CD14-positive monocyte (primary cell): ENCODE measurements at regions not wholly inside any gene's neighbourhood (a gene's known extent, or its start where the extent isn't known, plus 50 kb on each side); places are given as distances from the start of the nearest gene placed in this dataset.

ENCODE experiments used
- DNase-seq, 3 donors: peaks; one replicate each; pipeline ENCODE4 v3.0.0-alpha.2; 2011 to 2022
- H2AFZ ChIP-seq: 2 replicates; pipeline ENCODE4 v1.6.0; 2012; ENCODE audit warnings: mild to moderate bottlenecking, low read depth, low read length, inconsistent platforms; ENCODE audit not compliant: insufficient read depth, poor library complexity, severe bottlenecking
- H3K27ac ChIP-seq, 2 donors: 1 replicate in 1 of 2; 2 replicates in 1 of 2; pipeline ENCODE4 v1.5.1; 2012 to 2013; ENCODE audit warnings: low read length in 2 of 2, control low read depth in 1 of 2, inconsistent platforms in 1 of 2, low read depth in 1 of 2, mild to moderate bottlenecking in 1 of 2
- H3K27me3 ChIP-seq, 2 donors: one replicate each; pipeline versions ENCODE4 v1.6.0 to v1.6.1; 2011 to 2013; ENCODE audit warnings: low read length in 2 of 2; ENCODE audit not compliant: control insufficient read depth in 2 of 2, insufficient read depth in 2 of 2
- H3K36me3 ChIP-seq, 2 donors: replicated peaks in 1 of 2; 1 replicate in 1 of 2; 2 replicates in 1 of 2; pipeline versions ENCODE4 v1.5.1 to v1.6.1; 2012 to 2013; ENCODE audit warnings: low read length in 2 of 2, control low read depth in 1 of 2, inconsistent platforms in 1 of 2, mild to moderate bottlenecking in 1 of 2; ENCODE audit not compliant: insufficient read depth in 2 of 2, control insufficient read depth in 1 of 2
- H3K4me1 ChIP-seq, 2 donors: 1 replicate in 1 of 2; 2 replicates in 1 of 2; pipeline versions ENCODE4 v1.5.1 to v1.6.1; 2012 to 2013; ENCODE audit warnings: low read length in 2 of 2, control low read depth in 1 of 2, inconsistent platforms in 1 of 2, mild to moderate bottlenecking in 1 of 2, moderate library complexity in 1 of 2; ENCODE audit not compliant: insufficient read depth in 2 of 2, control insufficient read depth in 1 of 2
- H3K4me2 ChIP-seq: replicated peaks from 2 replicates; pipeline ENCODE3; 2012; ENCODE audit warnings: low read length, moderate library complexity, mild to moderate bottlenecking; ENCODE audit not compliant: poor library complexity, severe bottlenecking; ENCODE audit errors: extremely low read depth
- H3K4me3 ChIP-seq, 3 experiments: fragments of 200-600 bp in 1 of 3; sonication (generic) in 1 of 3; replicated peaks in 1 of 3; 1 replicate in 2 of 3; 2 replicates in 1 of 3; pipeline ENCODE4 v1.5.1; 2011 to 2013; ENCODE audit warnings: low read length in 3 of 3, mild to moderate bottlenecking in 3 of 3, control low read depth in 2 of 3, low read depth in 2 of 3, inconsistent platforms in 1 of 3, moderate library complexity in 1 of 3
- H3K79me2 ChIP-seq: 2 replicates; pipeline ENCODE4 v1.6.0; 2012; ENCODE audit warnings: mild to moderate bottlenecking, control low read depth, inconsistent platforms, low read length, moderate library complexity; ENCODE audit not compliant: insufficient read depth
- H3K9ac ChIP-seq: 2 replicates; pipeline ENCODE4 v1.6.0; 2017; ENCODE audit warnings: low read length, mild to moderate bottlenecking; ENCODE audit not compliant: insufficient read depth, poor library complexity, severe bottlenecking
- H3K9me3 ChIP-seq, 2 donors: replicated peaks in 1 of 2; 1 replicate in 1 of 2; 2 replicates in 1 of 2; pipeline versions ENCODE4 v1.5.1 to v1.6.1; 2012 to 2013; ENCODE audit warnings: low read length in 2 of 2, control low read depth in 1 of 2; ENCODE audit not compliant: control insufficient read depth in 1 of 2, insufficient read depth in 1 of 2
- H4K20me1 ChIP-seq: 2 replicates; pipeline ENCODE4 v1.6.0; 2012; ENCODE audit warnings: mild to moderate bottlenecking, low read length, control low read depth, moderate library complexity; ENCODE audit not compliant: insufficient read depth
- H3K27ac Mint-ChIP-seq, 7 donors: one replicate each; pipeline ENCODE4 v1.8.0; 2020; ENCODE audit warnings: mild to moderate bottlenecking in 7 of 7, mixed read lengths in 7 of 7, moderate library complexity in 6 of 7, inconsistent platforms in 2 of 7
- H3K27me3 Mint-ChIP-seq, 3 donors: one replicate each; pipeline ENCODE4 v1.8.0; 2021 to 2022; ENCODE audit warnings: low read depth in 3 of 3, mild to moderate bottlenecking in 3 of 3, mixed read lengths in 3 of 3, moderate library complexity in 3 of 3, inconsistent platforms in 1 of 3
- H3K36me3 Mint-ChIP-seq, 2 donors: one replicate each; pipeline ENCODE4 v1.8.0; 2020; ENCODE audit warnings: mixed read lengths in 2 of 2, inconsistent platforms in 1 of 2, mild to moderate bottlenecking in 1 of 2
- H3K4me1 Mint-ChIP-seq: one replicate; pipeline ENCODE4 v1.8.0; 2020; ENCODE audit warnings: mild to moderate bottlenecking, mixed read lengths
- H3K4me3 Mint-ChIP-seq, 2 donors: one replicate each; pipeline ENCODE4 v1.8.0; 2020; ENCODE audit warnings: mild to moderate bottlenecking in 2 of 2, mixed read lengths in 2 of 2, moderate library complexity in 1 of 2
- H3K9me3 Mint-ChIP-seq, 7 donors: one replicate each; pipeline ENCODE4 v1.8.0; 2020 to 2022; ENCODE audit warnings: mixed read lengths in 7 of 7, mild to moderate bottlenecking in 6 of 7, moderate library complexity in 6 of 7, inconsistent platforms in 2 of 7
- CTCF ChIP-seq: fragments of 200-600 bp; IDR thresholded peaks from one replicate; pipeline ENCODE4 v1.8.0; 2022; ENCODE audit warnings: antibody characterized with exemption, mild to moderate bottlenecking
- WGBS: methylation state at CpG from one replicate; pipeline ENCODE4 v1.1.5; 2013; ENCODE audit warnings: missing lambda C conversion rate; ENCODE audit not compliant: insufficient coverage; 5-methylcytosine and 5-hydroxymethylcytosine counted together
- intact Hi-C, 2 donors: fragments of 100-400 bp; cut with micrococcal nuclease; formaldehyde crosslinking; loops; one replicate each; pipeline versions ENCODE4 v1.15.0 to v1.15.1; 2023

DNA sequence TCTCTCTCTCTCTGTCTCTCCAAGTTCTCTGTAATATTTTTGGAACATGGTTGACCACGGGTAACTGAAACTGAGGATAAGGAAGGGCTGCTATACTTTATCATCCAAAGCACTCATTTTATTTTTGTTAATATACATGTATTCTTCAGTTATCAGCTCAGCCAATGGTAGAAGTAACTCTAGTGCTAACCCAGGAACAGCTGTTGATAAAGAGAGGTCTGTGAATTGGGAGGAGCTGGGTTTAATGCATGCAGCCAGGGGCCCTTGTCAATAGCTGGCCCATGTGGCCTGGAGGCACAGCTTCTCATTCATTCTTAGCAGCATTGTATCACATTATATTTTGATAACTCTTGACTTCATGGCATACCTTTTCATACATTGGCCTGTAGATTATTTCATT is 401.6 kb downstream of the EPHA4 start:
- DNase-seq, result no peak
- Histone ChIP-seq H3K4me2 (no peak overlapping the region), H3K4me1 (no peaks in the 10 kb centered on the region), H4K20me1 (no peaks in the 10 kb centered on the region), H3K4me3 (no peak overlapping the region), H3K9ac (no peak overlapping the region), H3K79me2 (no peaks in the 10 kb centered on the region), H3K9me3 (no peaks in the 10 kb centered on the region), H3K27me3 (no peaks in the 10 kb centered on the region), H2AFZ (no peak overlapping the region), H3K36me3 (no peaks in the 10 kb centered on the region), H3K27ac (no peak overlapping the region)
- H3K4me3 Mint-ChIP-seq, result no peak overlapping the region
- intact Hi-C loops, result no loop called here
- H3K27me3 Mint-ChIP-seq, result no peaks in the 10 kb centered on the region
- peaks cover 0 to 4% (median 2%) of the 10 kb centered on the region in 7 donors for H3K9me3 Mint-ChIP-seq
- WGBS, result no CpG with 5 or more reads among the region's 1 CpG
- no peak overlapping the region for H3K27ac Mint-ChIP-seq
- no peak for TF ChIP-seq CTCF
- H3K36me3 Mint-ChIP-seq, result no peaks in the 10 kb centered on the region
- no peaks in the 10 kb centered on the region for H3K4me1 Mint-ChIP-seq

GRCh38 chr2:221176667-221177066 is 395.4 kb downstream of the EPHA4 start:
- intact Hi-C loops, result no loop called here
- no peak overlapping the region for H3K27ac Mint-ChIP-seq
- Histone ChIP-seq H3K27me3 (no peaks in the 10 kb centered on the region), H3K79me2 (no peaks in the 10 kb centered on the region), H2AFZ (no peak overlapping the region), H3K9me3 (no peaks in the 10 kb centered on the region), H4K20me1 (no peaks in the 10 kb centered on the region), H3K27ac (no peak overlapping the region), H3K4me2 (no peak overlapping the region), H3K36me3 (no peaks in the 10 kb centered on the region), H3K9ac (no peak overlapping the region), H3K4me3 (no peak overlapping the region), H3K4me1 (no peaks in the 10 kb centered on the region)
- no peak overlapping the region for H3K4me3 Mint-ChIP-seq
- WGBS, result 82% methylated on average over 6 of the region's 6 CpGs
- H3K9me3 Mint-ChIP-seq, result peaks cover 0 to 4% (median 0%) of the 10 kb centered on the region in 7 donors
- no peaks in the 10 kb centered on the region for H3K27me3 Mint-ChIP-seq
- no peak for TF ChIP-seq CTCF
- H3K4me1 Mint-ChIP-seq, result no peaks in the 10 kb centered on the region
- DNase-seq, result no peak
- no peaks in the 10 kb centered on the region for H3K36me3 Mint-ChIP-seq
